GM23338 (cell line): ENCODE measurements at regions not wholly inside any gene's neighbourhood (a gene's known extent, or its start where the extent isn't known, plus 50 kb on each side); places are given as distances from the start of the nearest gene placed in this dataset.

ENCODE experiments used
- ATAC-seq: fragments of 200-7000 bp; cut with Tn5 transposase; 3 replicates; pipeline ENCODE4 v1.9.1; 2020
- DNase-seq: peaks from one replicate; pipeline ENCODE4 v3.0.0-alpha.2; 2015; ENCODE audit warnings: low spot score
- H2AFZ ChIP-seq: fragments of 200-600 bp; sonication (generic); 2 replicates; pipeline ENCODE4 v1.8.0; 2016; ENCODE audit warnings: antibody characterized with exemption, mild to moderate bottlenecking, moderate library complexity
- H3F3A ChIP-seq: fragments of 200-600 bp; sonication (generic); replicated peaks from 2 replicates; pipeline ENCODE4 v1.8.0; 2017; ENCODE audit warnings: antibody characterized with exemption, mixed run types, low read depth
- H3K27ac ChIP-seq: fragments of 200-600 bp; sonication (generic); 2 replicates; pipeline ENCODE4 v1.6.1; 2016; ENCODE audit warnings: low read depth
- H3K27me3 ChIP-seq: fragments of 200-600 bp; sonication (generic); 2 replicates; pipeline ENCODE4 v1.8.0; 2016; ENCODE audit warnings: mild to moderate bottlenecking, mixed run types, moderate library complexity; ENCODE audit not compliant: insufficient read depth
- H3K36me3 ChIP-seq: fragments of 200-600 bp; sonication (generic); 2 replicates; pipeline ENCODE4 v1.8.0; 2016; ENCODE audit warnings: mild to moderate bottlenecking; ENCODE audit not compliant: insufficient read depth
- H3K4me1 ChIP-seq: fragments of 200-600 bp; sonication (generic); 2 replicates; pipeline ENCODE4 v1.8.0; 2016; ENCODE audit warnings: mild to moderate bottlenecking, moderate library complexity; ENCODE audit not compliant: insufficient read depth
- H3K4me2 ChIP-seq: fragments of 200-600 bp; sonication (generic); 2 replicates; pipeline ENCODE4 v1.7.1; 2017; ENCODE audit warnings: mixed run types
- H3K4me3 ChIP-seq: fragments of 200-600 bp; sonication (generic); 2 replicates; pipeline ENCODE4 v1.6.1; 2016; ENCODE audit warnings: mixed run types
- H3K79me2 ChIP-seq: fragments of 200-600 bp; sonication (generic); replicated peaks from 2 replicates; pipeline ENCODE4 v1.8.0; 2017; ENCODE audit warnings: mild to moderate bottlenecking; ENCODE audit not compliant: insufficient read depth
- H3K9me2 ChIP-seq: fragments of 200-600 bp; sonication (generic); 2 replicates; pipeline ENCODE4 v1.8.0; 2017; ENCODE audit not compliant: insufficient read depth
- H4K20me1 ChIP-seq: fragments of 200-600 bp; sonication (generic); replicated peaks from 2 replicates; pipeline ENCODE4 v1.8.0; 2017; ENCODE audit warnings: mild to moderate bottlenecking; ENCODE audit not compliant: insufficient read depth
- H3K27ac Mint-ChIP-seq: 2 replicates; pipeline ENCODE4 v1.8.0; 2020; ENCODE audit warnings: inconsistent platforms, mild to moderate bottlenecking, moderate library complexity, mixed read lengths
- H3K27me3 Mint-ChIP-seq: 3 replicates; pipeline ENCODE4 v1.8.0; 2022; ENCODE audit warnings: low read depth, mild to moderate bottlenecking, moderate library complexity, mixed read lengths, inconsistent platforms; ENCODE audit not compliant: insufficient read depth, poor library complexity
- H3K36me3 Mint-ChIP-seq: 3 replicates; pipeline ENCODE4 v1.8.0; 2021; ENCODE audit warnings: low read depth, mild to moderate bottlenecking, inconsistent platforms, moderate library complexity, mixed read lengths
- H3K4me1 Mint-ChIP-seq: 3 replicates; pipeline ENCODE4 v1.8.0; 2020; ENCODE audit warnings: mild to moderate bottlenecking, inconsistent platforms, mixed read lengths
- H3K4me3 Mint-ChIP-seq: 3 replicates; pipeline ENCODE4 v1.8.0; 2021; ENCODE audit warnings: moderate library complexity, mild to moderate bottlenecking, inconsistent platforms, mixed read lengths
- H3K9me3 Mint-ChIP-seq: 3 replicates; pipeline ENCODE4 v1.8.0; 2020; ENCODE audit warnings: moderate library complexity, mild to moderate bottlenecking, inconsistent platforms, mixed read lengths
- CREB1 ChIP-seq: fragments of 250-450 bp; sonication (Bioruptor Pico); IDR thresholded peaks from 2 replicates; pipeline ENCODE4 v1.5.0; 2020; ENCODE audit warnings: low read depth, mild to moderate bottlenecking, moderate library complexity
- EZH2 ChIP-seq: fragments of 200-600 bp; sonication (generic); IDR thresholded peaks from one replicate; pipeline ENCODE4 v1.8.0; 2017; ENCODE audit warnings: antibody characterized with exemption, mild to moderate bottlenecking, low read depth; ENCODE audit not compliant: unreplicated experiment
- EZH2phosphoT487 ChIP-seq: fragments of 200-600 bp; sonication (generic); IDR thresholded peaks from one replicate; pipeline ENCODE4 v1.8.1; 2018; ENCODE audit warnings: antibody characterized with exemption; ENCODE audit not compliant: unreplicated experiment
- NANOG ChIP-seq: IDR thresholded peaks from 2 replicates; pipeline ENCODE4 v1.6.1; 2016; ENCODE audit warnings: antibody characterized with exemption, borderline replicate concordance
- POLR2AphosphoS5 ChIP-seq: IDR thresholded peaks from 2 replicates; pipeline ENCODE4 v1.6.1; 2016; ENCODE audit warnings: antibody characterized with exemption, low read depth
- STAT1 ChIP-seq: IDR thresholded peaks from one replicate; pipeline ENCODE4 v1.6.1; 2016; ENCODE audit warnings: antibody characterized with exemption; ENCODE audit not compliant: unreplicated experiment
- ZNF114 ChIP-seq: fragments of 250-450 bp; sonication (Bioruptor Pico); IDR thresholded peaks from 2 replicates; pipeline ENCODE4 v1.5.0; 2020; ENCODE audit warnings: mild to moderate bottlenecking, moderate library complexity
- ZNF331 ChIP-seq: fragments of 250-450 bp; sonication (Bioruptor Pico); IDR thresholded peaks from 2 replicates; pipeline ENCODE4 v1.5.0; 2020; ENCODE audit warnings: low read depth, mild to moderate bottlenecking, moderate library complexity
- TF ChIP-seq, protein P1 (sequence below): IDR thresholded peaks from 2 replicates; pipeline ENCODE4 v1.6.1; 2016; ENCODE audit warnings: antibody characterized with exemption
- TF ChIP-seq, protein P2 (sequence below), 2 experiments: fragments of 200-600 bp in 1 of 2; sonication (generic) in 1 of 2; conservative IDR thresholded peaks; 2 replicates each; pipeline versions ENCODE4 v1.5.1 to v1.6.1; 2016 to 2017; ENCODE audit warnings: antibody characterized with exemption in 2 of 2, low read depth in 2 of 2, mild to moderate bottlenecking in 2 of 2, moderate library complexity in 1 of 2
- TF ChIP-seq, protein P3 (sequence below): fragments of 250-450 bp; sonication (Bioruptor Pico); IDR thresholded peaks from 2 replicates; pipeline ENCODE4 v1.5.0; 2020; ENCODE audit warnings: mild to moderate bottlenecking, moderate library complexity
- TF ChIP-seq, protein P4 (sequence below): IDR thresholded peaks from one replicate; pipeline ENCODE4 v1.6.1; 2018; ENCODE audit warnings: antibody characterized with exemption; ENCODE audit not compliant: unreplicated experiment

DNA sequence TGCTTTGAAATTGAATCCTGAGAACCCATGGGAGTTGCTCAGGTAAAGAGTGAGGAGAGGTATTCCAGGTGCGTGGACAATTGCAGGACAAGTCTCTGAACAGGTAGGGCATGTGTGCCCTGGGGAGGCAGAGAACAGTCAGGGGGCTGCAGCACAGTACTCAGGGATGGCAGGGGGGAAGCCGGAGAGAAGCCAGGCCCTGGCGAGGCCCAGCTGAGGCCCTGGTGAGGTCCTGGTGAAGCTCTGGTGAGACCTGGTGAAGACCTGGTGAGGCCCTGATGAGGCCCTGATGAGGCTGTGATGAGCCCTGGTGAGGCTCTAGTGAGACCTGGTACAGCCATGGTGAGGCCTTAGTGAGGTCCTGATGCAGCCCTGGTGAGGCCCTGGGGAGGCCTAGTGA lies 155.5 kb upstream of the GDF10 start:
- H3F3A ChIP-seq: no peaks in the 10 kb centered on the region
- ATAC-seq: no peak
- TF ChIP-seq, protein P1, sequence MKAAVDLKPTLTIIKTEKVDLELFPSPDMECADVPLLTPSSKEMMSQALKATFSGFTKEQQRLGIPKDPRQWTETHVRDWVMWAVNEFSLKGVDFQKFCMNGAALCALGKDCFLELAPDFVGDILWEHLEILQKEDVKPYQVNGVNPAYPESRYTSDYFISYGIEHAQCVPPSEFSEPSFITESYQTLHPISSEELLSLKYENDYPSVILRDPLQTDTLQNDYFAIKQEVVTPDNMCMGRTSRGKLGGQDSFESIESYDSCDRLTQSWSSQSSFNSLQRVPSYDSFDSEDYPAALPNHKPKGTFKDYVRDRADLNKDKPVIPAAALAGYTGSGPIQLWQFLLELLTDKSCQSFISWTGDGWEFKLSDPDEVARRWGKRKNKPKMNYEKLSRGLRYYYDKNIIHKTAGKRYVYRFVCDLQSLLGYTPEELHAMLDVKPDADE: no peak
- TF ChIP-seq, protein P2, sequence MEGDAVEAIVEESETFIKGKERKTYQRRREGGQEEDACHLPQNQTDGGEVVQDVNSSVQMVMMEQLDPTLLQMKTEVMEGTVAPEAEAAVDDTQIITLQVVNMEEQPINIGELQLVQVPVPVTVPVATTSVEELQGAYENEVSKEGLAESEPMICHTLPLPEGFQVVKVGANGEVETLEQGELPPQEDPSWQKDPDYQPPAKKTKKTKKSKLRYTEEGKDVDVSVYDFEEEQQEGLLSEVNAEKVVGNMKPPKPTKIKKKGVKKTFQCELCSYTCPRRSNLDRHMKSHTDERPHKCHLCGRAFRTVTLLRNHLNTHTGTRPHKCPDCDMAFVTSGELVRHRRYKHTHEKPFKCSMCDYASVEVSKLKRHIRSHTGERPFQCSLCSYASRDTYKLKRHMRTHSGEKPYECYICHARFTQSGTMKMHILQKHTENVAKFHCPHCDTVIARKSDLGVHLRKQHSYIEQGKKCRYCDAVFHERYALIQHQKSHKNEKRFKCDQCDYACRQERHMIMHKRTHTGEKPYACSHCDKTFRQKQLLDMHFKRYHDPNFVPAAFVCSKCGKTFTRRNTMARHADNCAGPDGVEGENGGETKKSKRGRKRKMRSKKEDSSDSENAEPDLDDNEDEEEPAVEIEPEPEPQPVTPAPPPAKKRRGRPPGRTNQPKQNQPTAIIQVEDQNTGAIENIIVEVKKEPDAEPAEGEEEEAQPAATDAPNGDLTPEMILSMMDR (conservative IDR thresholded peaks at IDR 0.05; ENCODE audit: low read depth in 2 of 2): no peak
- TF ChIP-seq EZH2 (no peak), CREB1 (CRISPR knock-in tag) (no peak), POLR2AphosphoS5 (no peak), ZNF114 (CRISPR knock-in tag) (no peak), NANOG (no peak), STAT1 (no peak), EZH2phosphoT487 (no peak), ZNF331 (no peak)
- TF ChIP-seq, protein P3, sequence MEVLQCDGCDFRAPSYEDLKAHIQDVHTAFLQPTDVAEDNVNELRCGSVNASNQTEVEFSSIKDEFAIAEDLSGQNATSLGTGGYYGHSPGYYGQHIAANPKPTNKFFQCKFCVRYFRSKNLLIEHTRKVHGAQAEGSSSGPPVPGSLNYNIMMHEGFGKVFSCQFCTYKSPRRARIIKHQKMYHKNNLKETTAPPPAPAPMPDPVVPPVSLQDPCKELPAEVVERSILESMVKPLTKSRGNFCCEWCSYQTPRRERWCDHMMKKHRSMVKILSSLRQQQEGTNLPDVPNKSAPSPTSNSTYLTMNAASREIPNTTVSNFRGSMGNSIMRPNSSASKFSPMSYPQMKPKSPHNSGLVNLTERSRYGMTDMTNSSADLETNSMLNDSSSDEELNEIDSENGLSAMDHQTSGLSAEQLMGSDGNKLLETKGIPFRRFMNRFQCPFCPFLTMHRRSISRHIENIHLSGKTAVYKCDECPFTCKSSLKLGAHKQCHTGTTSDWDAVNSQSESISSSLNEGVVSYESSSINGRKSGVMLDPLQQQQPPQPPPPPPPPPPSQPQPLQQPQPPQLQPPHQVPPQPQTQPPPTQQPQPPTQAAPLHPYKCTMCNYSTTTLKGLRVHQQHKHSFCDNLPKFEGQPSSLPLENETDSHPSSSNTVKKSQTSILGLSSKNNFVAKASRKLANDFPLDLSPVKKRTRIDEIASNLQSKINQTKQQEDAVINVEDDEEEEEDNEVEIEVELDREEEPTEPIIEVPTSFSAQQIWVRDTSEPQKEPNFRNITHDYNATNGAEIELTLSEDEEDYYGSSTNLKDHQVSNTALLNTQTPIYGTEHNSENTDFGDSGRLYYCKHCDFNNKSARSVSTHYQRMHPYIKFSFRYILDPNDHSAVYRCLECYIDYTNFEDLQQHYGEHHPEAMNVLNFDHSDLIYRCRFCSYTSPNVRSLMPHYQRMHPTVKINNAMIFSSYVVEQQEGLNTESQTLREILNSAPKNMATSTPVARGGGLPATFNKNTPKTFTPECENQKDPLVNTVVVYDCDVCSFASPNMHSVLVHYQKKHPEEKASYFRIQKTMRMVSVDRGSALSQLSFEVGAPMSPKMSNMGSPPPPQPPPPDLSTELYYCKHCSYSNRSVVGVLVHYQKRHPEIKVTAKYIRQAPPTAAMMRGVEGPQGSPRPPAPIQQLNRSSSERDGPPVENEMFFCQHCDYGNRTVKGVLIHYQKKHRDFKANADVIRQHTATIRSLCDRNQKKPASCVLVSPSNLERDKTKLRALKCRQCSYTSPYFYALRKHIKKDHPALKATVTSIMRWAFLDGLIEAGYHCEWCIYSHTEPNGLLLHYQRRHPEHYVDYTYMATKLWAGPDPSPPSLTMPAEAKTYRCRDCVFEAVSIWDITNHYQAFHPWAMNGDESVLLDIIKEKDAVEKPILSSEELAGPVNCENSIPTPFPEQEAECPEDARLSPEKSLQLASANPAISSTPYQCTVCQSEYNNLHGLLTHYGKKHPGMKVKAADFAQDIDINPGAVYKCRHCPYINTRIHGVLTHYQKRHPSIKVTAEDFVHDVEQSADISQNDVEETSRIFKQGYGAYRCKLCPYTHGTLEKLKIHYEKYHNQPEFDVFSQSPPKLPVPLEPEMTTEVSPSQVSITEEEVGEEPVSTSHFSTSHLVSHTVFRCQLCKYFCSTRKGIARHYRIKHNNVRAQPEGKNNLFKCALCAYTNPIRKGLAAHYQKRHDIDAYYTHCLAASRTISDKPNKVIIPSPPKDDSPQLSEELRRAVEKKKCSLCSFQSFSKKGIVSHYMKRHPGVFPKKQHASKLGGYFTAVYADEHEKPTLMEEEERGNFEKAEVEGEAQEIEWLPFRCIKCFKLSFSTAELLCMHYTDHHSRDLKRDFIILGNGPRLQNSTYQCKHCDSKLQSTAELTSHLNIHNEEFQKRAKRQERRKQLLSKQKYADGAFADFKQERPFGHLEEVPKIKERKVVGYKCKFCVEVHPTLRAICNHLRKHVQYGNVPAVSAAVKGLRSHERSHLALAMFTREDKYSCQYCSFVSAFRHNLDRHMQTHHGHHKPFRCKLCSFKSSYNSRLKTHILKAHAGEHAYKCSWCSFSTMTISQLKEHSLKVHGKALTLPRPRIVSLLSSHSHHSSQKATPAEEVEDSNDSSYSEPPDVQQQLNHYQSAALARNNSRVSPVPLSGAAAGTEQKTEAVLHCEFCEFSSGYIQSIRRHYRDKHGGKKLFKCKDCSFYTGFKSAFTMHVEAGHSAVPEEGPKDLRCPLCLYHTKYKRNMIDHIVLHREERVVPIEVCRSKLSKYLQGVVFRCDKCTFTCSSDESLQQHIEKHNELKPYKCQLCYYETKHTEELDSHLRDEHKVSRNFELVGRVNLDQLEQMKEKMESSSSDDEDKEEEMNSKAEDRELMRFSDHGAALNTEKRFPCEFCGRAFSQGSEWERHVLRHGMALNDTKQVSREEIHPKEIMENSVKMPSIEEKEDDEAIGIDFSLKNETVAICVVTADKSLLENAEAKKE: no peak
- TF ChIP-seq, protein P4, sequence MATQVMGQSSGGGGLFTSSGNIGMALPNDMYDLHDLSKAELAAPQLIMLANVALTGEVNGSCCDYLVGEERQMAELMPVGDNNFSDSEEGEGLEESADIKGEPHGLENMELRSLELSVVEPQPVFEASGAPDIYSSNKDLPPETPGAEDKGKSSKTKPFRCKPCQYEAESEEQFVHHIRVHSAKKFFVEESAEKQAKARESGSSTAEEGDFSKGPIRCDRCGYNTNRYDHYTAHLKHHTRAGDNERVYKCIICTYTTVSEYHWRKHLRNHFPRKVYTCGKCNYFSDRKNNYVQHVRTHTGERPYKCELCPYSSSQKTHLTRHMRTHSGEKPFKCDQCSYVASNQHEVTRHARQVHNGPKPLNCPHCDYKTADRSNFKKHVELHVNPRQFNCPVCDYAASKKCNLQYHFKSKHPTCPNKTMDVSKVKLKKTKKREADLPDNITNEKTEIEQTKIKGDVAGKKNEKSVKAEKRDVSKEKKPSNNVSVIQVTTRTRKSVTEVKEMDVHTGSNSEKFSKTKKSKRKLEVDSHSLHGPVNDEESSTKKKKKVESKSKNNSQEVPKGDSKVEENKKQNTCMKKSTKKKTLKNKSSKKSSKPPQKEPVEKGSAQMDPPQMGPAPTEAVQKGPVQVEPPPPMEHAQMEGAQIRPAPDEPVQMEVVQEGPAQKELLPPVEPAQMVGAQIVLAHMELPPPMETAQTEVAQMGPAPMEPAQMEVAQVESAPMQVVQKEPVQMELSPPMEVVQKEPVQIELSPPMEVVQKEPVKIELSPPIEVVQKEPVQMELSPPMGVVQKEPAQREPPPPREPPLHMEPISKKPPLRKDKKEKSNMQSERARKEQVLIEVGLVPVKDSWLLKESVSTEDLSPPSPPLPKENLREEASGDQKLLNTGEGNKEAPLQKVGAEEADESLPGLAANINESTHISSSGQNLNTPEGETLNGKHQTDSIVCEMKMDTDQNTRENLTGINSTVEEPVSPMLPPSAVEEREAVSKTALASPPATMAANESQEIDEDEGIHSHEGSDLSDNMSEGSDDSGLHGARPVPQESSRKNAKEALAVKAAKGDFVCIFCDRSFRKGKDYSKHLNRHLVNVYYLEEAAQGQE: no peak
- Mint-ChIP-seq H3K4me3 (no peak overlapping the region), H3K4me1 (no peaks in the 10 kb centered on the region; the same call in 2 of the 3 replicates), H3K27ac (no peak overlapping the region), H3K36me3 (no peaks in the 10 kb centered on the region; the same call in 2 of the 3 replicates), H3K27me3 (peaks cover 10% of the 10 kb centered on the region), H3K9me3 (peaks cover 4% of the 10 kb centered on the region; the same call in 1 of the 3 replicates)
- H4K20me1 ChIP-seq: no peaks in the 10 kb centered on the region
- H3K36me3 ChIP-seq: no peaks in the 10 kb centered on the region
- no peak overlapping the region for H3K4me2 ChIP-seq
- no peak overlapping the region for H3K4me3 ChIP-seq
- H3K79me2 ChIP-seq: no peaks in the 10 kb centered on the region
- H3K9me2 ChIP-seq: 0 out of 2 replicates have a peak, but pooled peaks cover 2% of the 10 kb centered on the region
- no peak overlapping the region for H3K27ac ChIP-seq
- H2AFZ ChIP-seq: no peak overlapping the region
- no peaks in the 10 kb centered on the region for H3K27me3 ChIP-seq
- H3K4me1 ChIP-seq: no peaks in the 10 kb centered on the region
- no peak for DNase-seq
